CD4-positive, alpha-beta T cell (primary cell): ENCODE measurements at regions not wholly inside any gene's neighbourhood (a gene's known extent, or its start where the extent isn't known, plus 50 kb on each side); places are given as distances from the start of the nearest gene placed in this dataset.

Source experiments
- ATAC-seq: fragments of 200-7000 bp; cut with Tn5 transposase; one replicate; pipeline ENCODE4 v1.10.0; 2022; ENCODE audit warnings: mild to moderate bottlenecking; ENCODE audit not compliant: poor library complexity
- CTCF ChIA-PET: fragments of 350-600 bp; sonication (Branson Sonifier 250); formaldehyde crosslinking; loops from one replicate; lab custom pipeline; 2021; ENCODE audit warnings: antibody characterized with exemption, inconsistent platforms; lab: Charles Lee
- POLR2A ChIA-PET: fragments of 350-600 bp; sonication (Branson Sonifier 250); formaldehyde crosslinking; loops from one replicate; lab custom pipeline; 2021; ENCODE audit warnings: antibody characterized with exemption, inconsistent platforms; lab: Charles Lee
- DNase-seq, 14 experiments: peaks; one replicate each; pipeline ENCODE4 v3.0.0-alpha.2; 2013 to 2020; ENCODE audit warnings: mixed read lengths in 2 of 14
- H3K27ac ChIP-seq, 2 donors: one replicate each; pipeline versions ENCODE4 v1.5.1 to v1.7.0; 2013; ENCODE audit warnings: low read length in 2 of 2, low read depth in 1 of 2, mild to moderate bottlenecking in 1 of 2
- H3K27me3 ChIP-seq, 2 experiments: 1 replicate in 1 of 2; 2 replicates in 1 of 2; pipeline versions ENCODE4 v1.6.1 to v1.7.0; 2013; ENCODE audit warnings: low read length in 2 of 2, control low read depth in 1 of 2, mild to moderate bottlenecking in 1 of 2, moderate library complexity in 1 of 2; ENCODE audit not compliant: insufficient read depth in 2 of 2, control insufficient read depth in 1 of 2
- H3K36me3 ChIP-seq: one replicate; pipeline ENCODE4 v1.6.1; 2013; ENCODE audit warnings: low read length, control low read depth; ENCODE audit not compliant: insufficient read depth
- H3K4me1 ChIP-seq: one replicate; pipeline ENCODE4 v1.6.1; 2013; ENCODE audit warnings: low read length, control low read depth; ENCODE audit not compliant: insufficient read depth
- H3K4me3 ChIP-seq: one replicate; pipeline ENCODE4 v1.5.1; 2013; ENCODE audit warnings: mild to moderate bottlenecking, low read length, moderate library complexity
- H3K9me3 ChIP-seq, 2 experiments: 1 replicate in 1 of 2; 2 replicates in 1 of 2; pipeline versions ENCODE4 v1.6.1 to v1.7.0; 2013; ENCODE audit warnings: low read length in 2 of 2, mild to moderate bottlenecking in 2 of 2, control low read depth in 1 of 2, moderate library complexity in 1 of 2; ENCODE audit not compliant: control insufficient read depth in 1 of 2, insufficient read depth in 1 of 2
- H3K27ac Mint-ChIP-seq: one replicate; pipeline ENCODE4 v1.8.0; 2020; ENCODE audit warnings: mixed read lengths
- H3K27me3 Mint-ChIP-seq: one replicate; pipeline ENCODE4 v1.8.0; 2021; ENCODE audit warnings: mixed read lengths
- H3K36me3 Mint-ChIP-seq: one replicate; pipeline ENCODE4 v1.8.0; 2021; ENCODE audit warnings: low read depth, mixed read lengths
- H3K4me1 Mint-ChIP-seq: one replicate; pipeline ENCODE4 v1.8.0; 2021; ENCODE audit warnings: low read depth, mixed read lengths
- H3K4me3 Mint-ChIP-seq: one replicate; pipeline ENCODE4 v1.8.0; 2020; ENCODE audit warnings: mild to moderate bottlenecking, mixed read lengths
- H3K9me3 Mint-ChIP-seq: one replicate; pipeline ENCODE4 v1.8.0; 2020; ENCODE audit warnings: mixed read lengths
- intact Hi-C, 2 experiments: fragments of 100-400 bp; cut with DNase I in 1 of 2; cut with micrococcal nuclease in 1 of 2; formaldehyde crosslinking; loops; one replicate each; pipeline versions ENCODE4 v1.15.1 to v1.9.0; 2023 to 2025; cut with DNase I, micrococcal nuclease
- TF ChIP-seq, protein P1 (sequence below): fragments of 200-600 bp; IDR thresholded peaks from one replicate; pipeline ENCODE4 v1.8.0; 2022; ENCODE audit warnings: antibody characterized with exemption, mild to moderate bottlenecking

DNA sequence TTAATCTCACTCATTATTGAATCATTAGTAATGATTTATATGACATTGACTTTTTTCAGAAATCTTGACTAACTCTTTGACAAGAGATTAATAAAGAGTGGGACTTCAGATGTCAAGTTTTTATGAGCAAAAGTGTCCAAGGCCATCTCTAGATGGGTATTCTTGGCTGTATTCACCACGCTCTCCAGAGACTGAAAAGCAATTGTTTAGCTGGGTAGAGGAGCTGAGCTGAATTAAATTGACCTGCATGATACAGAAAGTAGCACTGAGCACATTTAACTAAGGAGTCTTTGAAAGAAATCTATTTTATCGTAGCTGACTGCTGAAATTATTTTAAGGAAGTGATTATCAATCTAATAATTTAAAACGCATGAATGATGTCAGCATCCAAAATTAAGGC lies 89.4 kb downstream of the LINC00237 start:
- ChIA-PET POLR2A (no interaction called here), CTCF (no interaction called here)
- H3K4me3 Mint-ChIP-seq, result no peak overlapping the region
- intact Hi-C loops, result loop anchor here in 1 of 2 experiments (10.0 kb wide), 1 partner anchor 62 kb away; no protein-coding TSS in a partner anchor
- H3K27me3 Mint-ChIP-seq, result peaks cover 62% of the 10 kb centered on the region
- Histone ChIP-seq H3K9me3 (peaks cover 0 to 7% of the 10 kb centered on the region in 2 experiments), H3K27ac (no peak overlapping the region), H3K4me1 (no peaks in the 10 kb centered on the region), H3K4me3 (no peak overlapping the region), H3K27me3 (peaks cover 17 to 19% of the 10 kb centered on the region in 2 experiments), H3K36me3 (no peaks in the 10 kb centered on the region)
- ATAC-seq, result no peak
- DNase-seq, result no peak
- H3K9me3 Mint-ChIP-seq, result no peaks in the 10 kb centered on the region
- H3K36me3 Mint-ChIP-seq, result no peaks in the 10 kb centered on the region
- no peak overlapping the region for H3K27ac Mint-ChIP-seq
- H3K4me1 Mint-ChIP-seq, result no peaks in the 10 kb centered on the region
- TF ChIP-seq, protein P1, sequence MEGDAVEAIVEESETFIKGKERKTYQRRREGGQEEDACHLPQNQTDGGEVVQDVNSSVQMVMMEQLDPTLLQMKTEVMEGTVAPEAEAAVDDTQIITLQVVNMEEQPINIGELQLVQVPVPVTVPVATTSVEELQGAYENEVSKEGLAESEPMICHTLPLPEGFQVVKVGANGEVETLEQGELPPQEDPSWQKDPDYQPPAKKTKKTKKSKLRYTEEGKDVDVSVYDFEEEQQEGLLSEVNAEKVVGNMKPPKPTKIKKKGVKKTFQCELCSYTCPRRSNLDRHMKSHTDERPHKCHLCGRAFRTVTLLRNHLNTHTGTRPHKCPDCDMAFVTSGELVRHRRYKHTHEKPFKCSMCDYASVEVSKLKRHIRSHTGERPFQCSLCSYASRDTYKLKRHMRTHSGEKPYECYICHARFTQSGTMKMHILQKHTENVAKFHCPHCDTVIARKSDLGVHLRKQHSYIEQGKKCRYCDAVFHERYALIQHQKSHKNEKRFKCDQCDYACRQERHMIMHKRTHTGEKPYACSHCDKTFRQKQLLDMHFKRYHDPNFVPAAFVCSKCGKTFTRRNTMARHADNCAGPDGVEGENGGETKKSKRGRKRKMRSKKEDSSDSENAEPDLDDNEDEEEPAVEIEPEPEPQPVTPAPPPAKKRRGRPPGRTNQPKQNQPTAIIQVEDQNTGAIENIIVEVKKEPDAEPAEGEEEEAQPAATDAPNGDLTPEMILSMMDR, result no peak

DNA sequence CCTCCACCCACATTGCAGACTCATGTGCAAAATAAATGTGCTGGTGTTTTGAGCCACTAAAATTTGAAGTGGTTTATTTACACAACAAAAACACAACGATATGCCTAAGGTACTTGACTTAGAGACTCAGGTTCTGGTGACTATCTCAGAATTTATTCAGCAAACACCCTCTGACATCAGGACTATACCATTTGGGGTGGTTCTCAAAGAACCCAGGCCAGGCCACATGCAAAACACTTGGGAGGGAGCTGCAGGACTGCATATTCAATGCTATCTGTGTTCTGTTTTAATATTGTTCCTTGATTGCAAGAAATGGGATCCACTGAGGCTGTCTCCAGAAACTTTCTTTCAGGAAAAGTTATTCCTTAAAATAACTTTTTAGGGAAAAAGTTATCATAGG lies 91.6 kb downstream of the LINC00237 start:
- peaks cover 3 to 4% of the 10 kb centered on the region in 2 experiments for H3K27me3 ChIP-seq
- H3K27me3 Mint-ChIP-seq, result peaks cover 41% of the 10 kb centered on the region
- TF ChIP-seq, protein P1, result no peak
- no peaks in the 10 kb centered on the region for H3K4me1 Mint-ChIP-seq
- H3K36me3 Mint-ChIP-seq, result no peaks in the 10 kb centered on the region
- H3K36me3 ChIP-seq, result no peaks in the 10 kb centered on the region
- POLR2A ChIA-PET, result no interaction called here
- no peak overlapping the region for H3K27ac ChIP-seq
- DNase-seq, result no peak
- no peaks in the 10 kb centered on the region for H3K9me3 ChIP-seq
- H3K27ac Mint-ChIP-seq, result no peak overlapping the region
- CTCF ChIA-PET, result no interaction called here
- ATAC-seq, result no peak
- H3K4me3 Mint-ChIP-seq, result no peak overlapping the region
- intact Hi-C loops, result loop anchor here in 1 of 2 experiments (10.0 kb wide), 1 partner anchor 60 kb away; no protein-coding TSS in a partner anchor
- H3K4me3 ChIP-seq, result no peak overlapping the region
- H3K9me3 Mint-ChIP-seq, result no peaks in the 10 kb centered on the region
- no peaks in the 10 kb centered on the region for H3K4me1 ChIP-seq

DNA sequence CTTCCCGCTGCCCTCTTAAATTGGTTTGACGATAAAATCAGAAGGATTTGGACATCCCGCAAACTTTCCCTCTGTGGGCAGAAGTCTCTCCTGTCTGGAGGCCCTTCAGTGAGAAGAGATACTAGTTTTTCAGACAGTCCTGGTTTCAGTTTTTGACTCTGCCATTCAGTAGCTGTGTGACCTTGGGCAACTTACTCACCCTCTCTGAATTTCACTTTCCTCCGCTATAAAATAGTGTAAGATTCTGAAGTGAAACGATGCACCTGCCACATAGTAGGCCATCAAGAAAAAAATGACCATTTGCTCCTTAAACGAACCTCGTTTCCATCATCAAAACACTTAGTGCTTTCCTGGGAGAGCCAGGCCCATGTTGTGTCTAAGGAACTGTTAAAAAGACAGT lies 97.2 kb downstream of the LINC00237 start:
- Histone ChIP-seq H3K27me3 (no peaks in the 10 kb centered on the region), H3K36me3 (no peaks in the 10 kb centered on the region), H3K4me3 (no peak overlapping the region), H3K9me3 (no peaks in the 10 kb centered on the region), H3K4me1 (no peaks in the 10 kb centered on the region), H3K27ac (no peak overlapping the region)
- H3K36me3 Mint-ChIP-seq, result no peaks in the 10 kb centered on the region
- no peak overlapping the region for H3K27ac Mint-ChIP-seq
- no peak for ATAC-seq
- H3K4me1 Mint-ChIP-seq, result no peaks in the 10 kb centered on the region
- DNase-seq, result no peak
- peaks cover 25% of the 10 kb centered on the region for H3K27me3 Mint-ChIP-seq
- no peak overlapping the region for H3K4me3 Mint-ChIP-seq
- POLR2A ChIA-PET, result no interaction called here
- no peaks in the 10 kb centered on the region for H3K9me3 Mint-ChIP-seq
- intact Hi-C loops, result no loop called here
- CTCF ChIA-PET, result no interaction called here
- TF ChIP-seq, protein P1, result no peak
